ENCODE measurements at regions not wholly inside any gene's neighbourhood (a gene's known extent, or its start where the extent isn't known, plus 50 kb on each side); places are given as distances from the start of the nearest gene placed in this dataset.
"Not testable (repeated sequence)": the region's sequence is repeated elsewhere in the genome, so short reads cannot be mapped to it uniquely, and the experiment has no call there.

DNA sequence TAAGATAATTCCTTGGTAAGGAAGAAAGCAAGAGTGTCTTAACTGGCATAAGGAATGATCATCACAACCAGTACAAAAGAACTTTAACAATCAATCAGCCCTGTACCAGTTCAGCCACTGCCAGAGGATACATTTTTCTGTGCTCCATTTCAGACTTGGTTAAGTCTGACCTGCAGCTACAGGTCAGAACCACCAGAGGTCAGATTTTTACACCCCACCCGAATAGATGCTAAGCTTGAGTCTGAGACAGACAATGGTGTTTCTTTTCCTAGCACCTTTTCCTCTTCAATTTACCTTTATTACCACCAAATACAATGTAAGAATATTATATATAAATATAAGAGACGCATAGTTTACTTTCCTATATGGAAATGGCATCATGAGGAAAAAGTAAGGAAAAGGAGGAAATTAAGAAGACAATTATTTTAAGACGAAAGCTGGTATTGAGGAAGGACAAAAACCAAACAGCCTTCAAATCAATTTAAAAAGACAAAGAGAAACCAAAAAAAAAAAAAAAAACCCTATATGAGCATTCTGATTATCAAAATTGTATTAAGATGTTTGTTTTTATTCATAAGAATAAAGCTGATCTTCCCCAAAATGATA, 215.3 kb upstream of the TTC29 start:
- DNase-seq (ENCODE audit: low spot score): peak; percentile 79

DNA sequence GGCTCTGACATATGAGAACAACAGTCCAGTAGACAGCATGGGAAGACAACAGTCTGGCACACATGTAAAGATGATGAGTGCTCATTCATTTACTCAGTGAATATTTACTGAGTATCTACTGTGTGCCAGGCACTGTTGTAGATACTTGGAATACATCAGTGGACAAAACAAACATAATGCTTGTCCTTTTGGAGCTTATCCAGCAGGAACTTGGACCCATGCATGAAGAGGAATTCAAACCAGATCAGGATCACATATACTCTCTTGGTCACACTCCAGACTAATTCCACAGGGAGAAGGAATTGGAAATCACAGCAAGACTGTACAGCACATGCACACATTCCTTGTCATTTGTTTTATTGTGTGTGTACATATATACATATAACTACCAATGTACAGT, 217.6 kb upstream of the TTC29 start:
- DNase-seq (ENCODE audit: low spot score): no peak

GRCh38 chr4:147168200-147168599, 222.5 kb upstream of the TTC29 start:
- DNase-seq (ENCODE audit: low spot score): not testable (repeated sequence)

DNA sequence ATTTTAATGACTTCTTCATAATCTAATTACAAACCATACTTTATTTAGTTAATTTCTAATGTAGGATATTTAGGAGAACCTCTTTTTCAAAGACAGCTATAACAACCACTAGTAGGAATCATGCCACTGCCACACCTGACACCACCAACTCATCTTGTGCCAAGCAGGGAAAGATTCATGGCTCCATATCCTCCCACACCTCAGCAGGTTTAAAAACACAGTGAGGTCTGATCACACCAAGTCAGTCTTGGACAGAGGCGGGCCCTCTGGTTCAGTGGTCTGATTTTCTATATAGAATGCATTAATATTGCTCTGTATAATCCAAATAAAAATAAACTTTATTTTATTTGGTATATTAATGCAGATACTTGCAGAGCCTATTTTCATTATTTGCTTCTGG, 227.7 kb upstream of the TTC29 start:
- DNase-seq (ENCODE audit: low spot score): no peak

DNA sequence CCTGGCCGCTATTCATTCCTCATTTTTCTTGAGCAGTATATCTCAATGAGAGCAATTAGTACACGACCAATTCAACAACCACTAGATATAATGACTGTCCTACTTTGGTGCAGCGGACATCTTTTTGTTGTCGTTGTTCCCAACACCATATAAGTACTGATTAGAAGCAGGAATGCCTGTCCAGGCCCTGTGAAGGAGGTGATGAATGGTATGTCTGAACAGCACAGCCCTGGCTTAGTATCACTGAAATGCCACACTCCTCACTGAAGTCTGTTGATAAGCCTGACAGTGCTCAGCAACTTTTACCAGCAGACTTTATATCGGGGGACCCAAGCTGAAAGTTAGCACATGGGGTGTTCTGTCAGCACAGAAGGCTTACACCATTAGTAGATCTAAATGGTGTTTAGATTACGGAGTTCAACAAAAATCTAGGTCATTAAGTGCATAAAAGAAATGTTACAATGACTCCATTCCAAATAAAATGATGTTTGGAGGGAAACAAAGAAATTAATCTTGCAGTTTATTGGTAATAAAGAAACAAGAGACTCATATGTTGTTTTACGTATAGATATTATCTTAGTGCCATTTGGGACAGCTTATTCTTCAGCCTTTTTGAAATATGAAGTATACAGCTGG, 228.3 kb upstream of the TTC29 start:
- no peak for DNase-seq (ENCODE audit: low spot score)

- DNase-seq (ENCODE audit: low spot score): no peak
These were observed 228.9 kb upstream of the TTC29 start for GRCh38 chr4:147174591-147174990.

DNA sequence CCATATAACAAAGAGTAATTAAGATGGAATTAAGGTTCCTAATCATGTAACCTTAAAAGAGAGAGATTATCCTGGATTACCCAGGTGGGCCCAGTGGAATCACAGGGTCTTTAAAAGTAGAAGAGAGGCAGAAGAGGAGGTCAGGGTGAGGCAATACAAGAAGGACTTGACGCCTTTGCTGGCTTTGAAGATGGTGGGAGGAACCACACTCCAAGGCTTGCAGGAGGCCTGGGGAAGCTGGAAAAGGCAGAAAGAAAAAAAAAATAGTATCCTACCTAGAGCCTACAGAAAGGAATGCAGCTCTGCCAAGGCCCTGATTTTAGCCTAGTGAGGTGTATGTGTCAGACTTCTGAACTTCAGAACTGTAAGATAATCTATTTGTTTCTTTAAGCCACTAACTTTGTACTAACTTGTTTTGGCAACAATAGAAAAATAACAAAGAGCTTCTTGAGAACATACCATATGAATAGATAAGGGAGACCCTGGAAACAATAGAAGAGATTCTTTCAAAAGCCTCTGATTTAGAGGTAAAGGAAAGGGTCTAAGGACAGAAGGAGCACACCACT, 229.9 kb upstream of the TTC29 start:
- DNase-seq (ENCODE audit: low spot score): no peak

DNA sequence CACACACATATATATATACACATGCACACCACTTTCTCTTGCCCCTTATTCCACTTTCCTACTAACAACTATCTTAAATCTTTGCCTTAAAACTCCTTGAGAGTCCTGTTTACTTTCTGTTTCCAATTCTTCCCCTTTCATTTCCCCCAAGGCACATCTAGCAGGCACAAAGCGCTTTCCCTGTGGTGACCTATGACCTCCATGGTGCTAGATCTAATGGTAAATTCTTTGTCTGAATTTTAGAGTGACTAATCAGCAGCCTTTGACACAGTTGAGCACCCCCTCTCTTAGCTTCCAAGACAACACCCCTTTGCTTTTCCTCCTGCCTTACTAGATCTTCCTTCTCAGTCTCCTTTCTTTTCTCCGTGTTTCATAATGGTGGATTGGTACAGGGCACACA, 236.4 kb upstream of the TTC29 start:
- no peak for DNase-seq (ENCODE audit: low spot score)

DNA sequence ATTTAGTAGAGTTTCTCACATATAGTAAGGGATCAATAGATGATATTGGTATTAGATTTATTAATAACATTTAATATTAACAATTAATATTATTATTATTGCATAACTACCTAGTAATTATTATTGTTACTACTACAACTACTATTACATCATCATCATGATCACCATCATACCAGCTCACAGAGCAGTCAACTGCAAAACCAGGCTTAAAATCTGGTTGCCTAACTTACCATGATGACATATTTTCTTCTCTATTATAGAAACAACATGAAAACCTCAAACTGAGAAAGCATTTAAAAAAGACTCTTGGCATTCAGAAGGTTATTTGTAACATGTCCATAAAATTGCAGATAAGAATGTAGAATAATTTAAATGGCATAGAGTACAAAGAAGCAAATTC, 247.0 kb upstream of the TTC29 start:
- no peak for DNase-seq (ENCODE audit: low spot score)

DNA sequence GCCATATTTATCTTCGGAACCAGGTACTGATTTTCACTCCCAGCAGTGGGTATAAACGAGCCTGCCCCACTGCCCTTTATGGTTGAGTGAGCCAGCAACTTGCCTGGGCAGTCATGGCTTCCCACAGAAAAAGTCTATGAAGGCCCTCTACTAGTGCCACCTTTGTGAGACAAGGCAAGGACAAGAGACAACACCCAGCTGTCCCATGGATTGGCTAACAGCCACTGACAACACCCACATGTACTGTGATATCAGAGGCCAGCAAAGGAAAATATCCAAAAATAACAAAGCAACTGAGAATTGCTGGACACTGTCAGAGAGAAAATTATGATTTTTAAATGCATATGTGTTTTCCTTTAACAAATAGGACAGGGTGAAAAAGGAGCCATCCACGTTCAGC, 248.4 kb upstream of the TTC29 start:
- no peak for DNase-seq (ENCODE audit: low spot score)

- DNase-seq (ENCODE audit: low spot score): no peak
These were observed 248.9 kb upstream of the TTC29 start for GRCh38 chr4:147194604-147195003.

GRCh38 chr4:147195386-147195785, 249.7 kb upstream of the TTC29 start:
- DNase-seq (ENCODE audit: low spot score): no peak

GRCh38 chr4:147198411-147199051, 252.9 kb upstream of the TTC29 start:
- DNase-seq (ENCODE audit: low spot score): no peak

DNA sequence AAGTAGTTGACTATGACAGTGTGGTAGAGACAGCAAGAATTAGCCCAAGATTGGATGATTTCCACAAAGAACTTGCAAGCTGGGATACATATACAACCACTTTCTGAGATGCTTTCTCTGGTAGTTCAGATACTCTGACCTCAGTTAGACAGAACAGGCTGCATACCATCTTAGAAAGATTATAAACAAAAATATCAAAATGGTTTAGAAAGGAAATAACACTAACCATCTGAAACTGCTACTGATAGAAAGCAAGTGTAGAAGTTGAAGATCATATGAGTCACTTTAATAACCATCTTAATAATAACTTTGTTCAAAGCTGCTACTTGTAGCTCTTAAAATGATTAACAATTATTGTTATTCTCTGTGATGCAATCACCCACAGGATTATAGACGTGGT, 255.4 kb upstream of the TTC29 start:
- DNase-seq (ENCODE audit: low spot score): no peak

- no peak for DNase-seq (ENCODE audit: low spot score)
These were observed 261.1 kb upstream of the TTC29 start for GRCh38 chr4:147206807-147207206.

DNA sequence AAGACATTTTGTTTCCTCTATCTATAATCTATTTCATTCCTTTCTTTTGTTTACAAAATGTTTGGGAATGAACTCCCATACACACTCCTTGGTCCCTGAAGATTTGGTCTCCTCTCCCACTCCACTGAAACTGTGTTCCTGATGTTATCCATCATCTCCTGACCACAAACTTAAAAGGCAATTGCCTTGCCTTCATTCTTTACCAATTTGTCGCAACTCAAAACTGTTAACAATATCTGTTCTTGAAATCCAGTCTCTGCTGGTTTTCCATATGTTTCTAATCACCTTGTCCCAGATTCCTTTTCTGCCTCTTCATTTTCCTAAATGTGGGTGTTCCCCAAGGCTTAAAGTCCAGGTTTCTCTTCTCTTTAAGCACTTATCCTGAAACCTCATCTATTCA, 262.2 kb upstream of the TTC29 start:
- DNase-seq (ENCODE audit: low spot score): no peak

- DNase-seq (ENCODE audit: low spot score): no peak
These were observed 263.2 kb upstream of the EDNRA start for GRCh38 chr4:147217655-147218054.

GRCh38 chr4:147219145-147219544, 261.8 kb upstream of the EDNRA start:
- no peak for DNase-seq (ENCODE audit: low spot score)

DNA sequence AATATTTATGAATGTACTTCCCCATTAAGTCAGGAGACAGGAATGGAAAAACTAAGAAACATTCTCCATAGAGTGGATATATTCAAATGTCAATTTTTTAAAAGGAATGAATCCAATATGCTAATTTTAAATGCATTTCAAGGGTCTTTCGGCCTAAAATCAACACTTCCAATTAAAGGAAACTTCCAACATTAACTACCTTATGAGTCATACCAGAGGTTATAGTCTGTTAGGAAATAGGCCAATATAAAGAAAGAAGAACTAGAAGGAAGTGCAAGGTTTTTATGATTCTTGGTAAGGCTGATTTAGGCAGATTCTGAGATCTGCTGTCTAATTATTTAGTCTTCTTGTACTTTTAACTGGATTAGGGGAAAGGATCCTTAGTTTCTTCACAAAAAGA, 260.1 kb upstream of the EDNRA start:
- DNase-seq (ENCODE audit: low spot score): no peak

GRCh38 chr4:147222906-147223305, 258.0 kb upstream of the EDNRA start:
- no peak for DNase-seq (ENCODE audit: low spot score)

DNA sequence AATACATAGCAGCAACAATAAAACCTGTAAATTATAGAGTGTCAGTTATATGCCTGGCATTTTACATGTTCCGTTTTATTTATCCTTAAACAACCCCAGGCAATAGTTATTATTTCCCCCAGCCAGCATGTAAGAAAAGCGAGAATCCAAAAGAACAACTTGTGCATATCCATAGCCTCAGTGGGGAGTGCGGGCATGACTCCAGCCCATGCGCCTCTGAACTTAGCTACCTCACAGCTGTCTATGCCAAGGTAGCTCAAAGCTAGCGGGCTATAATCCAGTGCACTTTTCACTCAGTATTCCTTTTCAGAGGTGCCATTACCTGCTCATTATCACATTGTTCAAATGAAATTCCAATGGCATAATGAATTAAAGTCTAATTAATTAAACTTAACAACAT, 257.3 kb upstream of the EDNRA start:
- no peak for DNase-seq (ENCODE audit: low spot score)

DNA sequence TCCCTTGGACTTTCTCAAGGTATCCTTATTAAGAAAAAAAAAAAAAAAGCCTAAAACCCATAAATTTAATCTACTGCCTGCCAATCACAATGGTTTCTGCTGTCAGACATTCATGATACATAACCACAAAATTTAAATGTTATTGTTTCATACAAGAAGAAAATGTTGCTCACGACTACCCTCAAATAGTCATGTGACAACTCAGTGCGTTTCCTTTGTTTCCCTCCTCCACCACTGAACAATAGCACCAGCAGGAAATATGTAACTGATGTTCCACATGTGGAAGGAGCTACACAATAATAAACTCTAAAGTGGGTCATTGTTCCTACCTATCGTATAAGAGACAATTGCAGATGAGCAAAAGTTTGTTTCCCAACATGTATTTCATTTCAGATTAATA, 244.1 kb upstream of the EDNRA start:
- no peak for DNase-seq (ENCODE audit: low spot score)

GRCh38 chr4:147244786-147245185, 236.1 kb upstream of the EDNRA start:
- no peak for DNase-seq (ENCODE audit: low spot score)

DNA sequence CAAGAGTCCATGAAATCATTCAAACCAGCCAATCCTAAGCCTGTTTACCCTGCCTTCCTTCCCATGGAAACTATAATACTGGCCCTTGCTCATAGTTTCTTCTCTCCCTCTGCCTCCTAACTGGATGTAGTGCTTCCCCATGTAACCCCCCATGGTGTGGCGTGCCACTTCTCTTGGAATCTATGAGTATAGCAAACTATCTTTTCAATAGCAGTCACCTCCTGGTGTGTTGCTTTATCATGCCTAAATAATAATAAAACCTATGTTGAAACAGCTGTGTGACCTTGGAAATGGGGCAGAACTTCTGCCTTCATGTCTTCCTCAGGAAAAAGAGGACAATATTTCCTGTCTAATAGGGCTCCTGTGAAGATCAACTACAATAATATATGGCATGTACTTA, 234.8 kb upstream of the EDNRA start:
- DNase-seq (ENCODE audit: low spot score): no peak

Data from COLO829 (cell line).